HCT116 (cell line): ENCODE measurements at regions not wholly inside any gene's neighbourhood (a gene's known extent, or its start where the extent isn't known, plus 50 kb on each side); places are given as distances from the start of the nearest gene placed in this dataset.
"Not testable (repeated sequence)": the region's sequence is repeated elsewhere in the genome, so short reads cannot be mapped to it uniquely, and the experiment has no call there.

Experiments
- EGR1 ChIP-seq: IDR thresholded peaks from 2 replicates; pipeline ENCODE4 v1.6.1; 2012; ENCODE audit warnings: low read depth
- FOSL1 ChIP-seq: IDR thresholded peaks from 2 replicates; pipeline ENCODE4 v1.6.1; 2012; ENCODE audit warnings: low read depth
- POLR2A ChIP-seq: IDR thresholded peaks from 2 replicates; pipeline ENCODE4 v1.7.0; 2011; ENCODE audit warnings: borderline replicate concordance; ENCODE audit not compliant: insufficient read depth, insufficient read length; ENCODE audit errors: extremely low read depth
- POLR2AphosphoS5 ChIP-seq: IDR thresholded peaks from 2 replicates; pipeline ENCODE4 v1.6.1; 2011; ENCODE audit warnings: mild to moderate bottlenecking, low read depth, low read length, moderate library complexity
- RAD21 ChIP-seq: IDR thresholded peaks from 2 replicates; pipeline ENCODE4 v1.6.1; 2012; ENCODE audit warnings: low read depth, mild to moderate bottlenecking
- YY1 ChIP-seq: IDR thresholded peaks from 2 replicates; pipeline ENCODE4 v1.6.1; 2011; ENCODE audit warnings: low read length, low read depth, moderate library complexity, mild to moderate bottlenecking; ENCODE audit not compliant: insufficient replicate concordance; ENCODE audit errors: extremely low read depth
- ZNF274 ChIP-seq: fragments of 200-500 bp; sonication (Bioruptor generic); IDR thresholded peaks from 2 replicates; pipeline ENCODE4 v1.6.1; 2014; ENCODE audit warnings: mild to moderate bottlenecking, low read depth, low read length, inconsistent platforms
- TF ChIP-seq, protein P1 (sequence below), 3 experiments: fragments of 200-600 bp in 1 of 3; sonication (generic) in 1 of 3; IDR thresholded peaks in 2 of 3; conservative IDR thresholded peaks in 1 of 3; 2 replicates each; pipeline ENCODE4 v1.5.1; 2012 to 2017; ENCODE audit warnings: low read depth in 2 of 3, low read length in 2 of 3, antibody characterized with exemption in 1 of 3, borderline replicate concordance in 1 of 3, control low read depth in 1 of 3, mild to moderate bottlenecking in 1 of 3, mixed read lengths in 1 of 3, mixed run types in 1 of 3, moderate library complexity in 1 of 3; ENCODE audit not compliant: insufficient read depth in 1 of 3
- TF ChIP-seq, protein P2 (sequence below): IDR thresholded peaks from 2 replicates; pipeline ENCODE4 v1.6.1; 2012; ENCODE audit warnings: low read depth

DNA sequence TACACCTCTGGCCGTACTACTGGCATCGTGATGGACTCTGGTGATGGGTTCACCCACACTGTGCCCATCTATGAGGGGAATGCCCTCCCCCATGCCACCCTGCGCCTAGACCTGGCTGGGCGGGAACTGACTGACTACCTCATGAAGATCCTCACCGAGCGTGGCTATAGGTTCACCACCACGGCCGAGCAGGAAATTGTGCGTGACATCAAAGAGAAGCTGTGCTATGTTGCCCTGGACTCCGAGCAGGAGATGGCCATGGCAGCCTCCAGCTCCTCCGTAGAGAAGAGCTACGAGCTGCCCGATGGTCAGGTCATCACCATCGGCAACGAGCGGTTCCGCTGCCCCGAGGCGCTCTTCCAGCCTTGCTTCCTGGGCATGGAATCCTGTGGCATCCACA lies 98.9 kb downstream of the CCDC74A start:
- TF ChIP-seq POLR2A, EGR1, YY1, ZNF274, FOSL1, RAD21, POLR2AphosphoS5: not testable (repeated sequence)
- TF ChIP-seq, protein P1, sequence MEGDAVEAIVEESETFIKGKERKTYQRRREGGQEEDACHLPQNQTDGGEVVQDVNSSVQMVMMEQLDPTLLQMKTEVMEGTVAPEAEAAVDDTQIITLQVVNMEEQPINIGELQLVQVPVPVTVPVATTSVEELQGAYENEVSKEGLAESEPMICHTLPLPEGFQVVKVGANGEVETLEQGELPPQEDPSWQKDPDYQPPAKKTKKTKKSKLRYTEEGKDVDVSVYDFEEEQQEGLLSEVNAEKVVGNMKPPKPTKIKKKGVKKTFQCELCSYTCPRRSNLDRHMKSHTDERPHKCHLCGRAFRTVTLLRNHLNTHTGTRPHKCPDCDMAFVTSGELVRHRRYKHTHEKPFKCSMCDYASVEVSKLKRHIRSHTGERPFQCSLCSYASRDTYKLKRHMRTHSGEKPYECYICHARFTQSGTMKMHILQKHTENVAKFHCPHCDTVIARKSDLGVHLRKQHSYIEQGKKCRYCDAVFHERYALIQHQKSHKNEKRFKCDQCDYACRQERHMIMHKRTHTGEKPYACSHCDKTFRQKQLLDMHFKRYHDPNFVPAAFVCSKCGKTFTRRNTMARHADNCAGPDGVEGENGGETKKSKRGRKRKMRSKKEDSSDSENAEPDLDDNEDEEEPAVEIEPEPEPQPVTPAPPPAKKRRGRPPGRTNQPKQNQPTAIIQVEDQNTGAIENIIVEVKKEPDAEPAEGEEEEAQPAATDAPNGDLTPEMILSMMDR (IDR thresholded peaks at IDR 0.05 in 2 of 3, conservative IDR thresholded peaks at IDR 0.05 in 1 of 3; ENCODE audit: borderline replicate concordance in 1 of 3, insufficient read depth in 1 of 3, low read depth in 2 of 3, low read length in 2 of 3) = not testable (repeated sequence)
- TF ChIP-seq, protein P2, sequence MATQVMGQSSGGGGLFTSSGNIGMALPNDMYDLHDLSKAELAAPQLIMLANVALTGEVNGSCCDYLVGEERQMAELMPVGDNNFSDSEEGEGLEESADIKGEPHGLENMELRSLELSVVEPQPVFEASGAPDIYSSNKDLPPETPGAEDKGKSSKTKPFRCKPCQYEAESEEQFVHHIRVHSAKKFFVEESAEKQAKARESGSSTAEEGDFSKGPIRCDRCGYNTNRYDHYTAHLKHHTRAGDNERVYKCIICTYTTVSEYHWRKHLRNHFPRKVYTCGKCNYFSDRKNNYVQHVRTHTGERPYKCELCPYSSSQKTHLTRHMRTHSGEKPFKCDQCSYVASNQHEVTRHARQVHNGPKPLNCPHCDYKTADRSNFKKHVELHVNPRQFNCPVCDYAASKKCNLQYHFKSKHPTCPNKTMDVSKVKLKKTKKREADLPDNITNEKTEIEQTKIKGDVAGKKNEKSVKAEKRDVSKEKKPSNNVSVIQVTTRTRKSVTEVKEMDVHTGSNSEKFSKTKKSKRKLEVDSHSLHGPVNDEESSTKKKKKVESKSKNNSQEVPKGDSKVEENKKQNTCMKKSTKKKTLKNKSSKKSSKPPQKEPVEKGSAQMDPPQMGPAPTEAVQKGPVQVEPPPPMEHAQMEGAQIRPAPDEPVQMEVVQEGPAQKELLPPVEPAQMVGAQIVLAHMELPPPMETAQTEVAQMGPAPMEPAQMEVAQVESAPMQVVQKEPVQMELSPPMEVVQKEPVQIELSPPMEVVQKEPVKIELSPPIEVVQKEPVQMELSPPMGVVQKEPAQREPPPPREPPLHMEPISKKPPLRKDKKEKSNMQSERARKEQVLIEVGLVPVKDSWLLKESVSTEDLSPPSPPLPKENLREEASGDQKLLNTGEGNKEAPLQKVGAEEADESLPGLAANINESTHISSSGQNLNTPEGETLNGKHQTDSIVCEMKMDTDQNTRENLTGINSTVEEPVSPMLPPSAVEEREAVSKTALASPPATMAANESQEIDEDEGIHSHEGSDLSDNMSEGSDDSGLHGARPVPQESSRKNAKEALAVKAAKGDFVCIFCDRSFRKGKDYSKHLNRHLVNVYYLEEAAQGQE = not testable (repeated sequence)
